GM21737 (cell line): ENCODE measurements at regions not wholly inside any gene's neighbourhood (a gene's known extent, or its start where the extent isn't known, plus 50 kb on each side); places are given as distances from the start of the nearest gene placed in this dataset.

ENCODE experiments used
- ATAC-seq: cut with Tn5 transposase; IDR thresholded peaks from one replicate; pipeline ENCODE4 v1.9.1; 2021; ENCODE audit warnings: mild to moderate bottlenecking, moderate library complexity; ENCODE audit not compliant: unreplicated experiment

DNA sequence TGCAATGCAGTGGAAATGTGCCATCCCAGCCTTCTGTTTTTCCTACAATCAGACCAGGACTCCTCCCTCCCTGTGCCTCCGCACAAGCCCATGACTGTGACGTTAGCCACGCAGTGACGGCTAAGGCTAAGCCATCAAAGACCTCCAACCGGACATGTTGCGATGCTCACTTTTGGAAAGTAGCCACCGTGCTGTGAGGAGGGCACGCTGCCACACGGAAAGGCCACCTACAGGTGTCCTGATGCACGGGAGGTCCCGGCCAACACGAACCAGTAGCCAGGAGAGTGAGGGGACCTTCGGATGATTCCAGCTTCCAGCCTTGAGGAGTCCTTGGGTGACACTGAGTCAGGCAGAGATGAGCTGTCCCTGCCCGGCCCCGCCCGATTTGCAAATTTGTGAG lies 53.9 kb downstream of the FOXL1 start:
- ATAC-seq, result no peak

GRCh38 chr16:86632944-86633343 lies 54.6 kb downstream of the FOXL1 start:
- ATAC-seq, result no peak

DNA sequence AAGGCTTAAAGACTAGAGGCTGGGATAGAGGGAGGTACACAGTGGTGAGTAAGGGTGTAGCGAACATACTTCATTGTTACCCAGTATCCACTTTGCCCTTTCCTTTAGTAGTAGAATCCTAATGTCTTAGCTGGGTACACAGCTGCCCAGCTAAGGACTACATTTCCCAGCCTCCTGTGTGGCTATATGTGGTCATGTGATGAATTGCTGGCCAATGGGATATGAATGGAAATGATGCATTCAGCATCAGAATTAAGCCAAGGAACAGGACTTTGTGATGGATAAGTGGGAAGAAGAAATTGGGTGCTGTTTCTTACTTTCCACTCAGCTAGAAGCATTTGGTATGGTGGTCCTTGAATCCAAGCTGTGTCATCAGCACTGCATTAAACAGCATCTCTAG lies 55.9 kb downstream of the FOXL1 start:
- no peak for ATAC-seq

GRCh38 chr16:86635176-86635876 lies 57.0 kb downstream of the FOXL1 start:
- no peak for ATAC-seq

GRCh38 chr16:86635926-86636325 lies 57.6 kb downstream of the FOXL1 start:
- no peak for ATAC-seq

- no peak for ATAC-seq
Measured at GRCh38 chr16:86637744-86638143, 59.4 kb downstream of the FOXL1 start.

DNA sequence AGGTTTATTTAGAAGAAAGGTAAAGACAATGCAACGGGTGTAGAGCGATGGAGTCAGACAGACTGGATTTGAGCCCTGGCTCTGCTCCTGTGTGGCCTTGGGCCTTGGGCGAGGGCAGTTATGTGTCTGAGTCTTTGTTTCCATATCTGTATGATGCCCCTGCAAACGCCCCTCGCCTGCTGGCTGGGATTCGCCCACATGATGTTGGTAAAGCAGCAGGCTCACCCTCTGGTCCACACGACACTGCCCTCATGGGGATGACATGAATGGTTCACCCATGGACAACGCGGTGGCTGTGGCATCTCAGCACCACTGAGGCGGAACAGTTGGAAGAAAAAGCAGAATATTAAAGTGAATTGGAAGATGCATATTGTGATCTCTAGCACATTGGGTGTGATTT lies 60.3 kb downstream of the FOXL1 start:
- ATAC-seq, result no peak

DNA sequence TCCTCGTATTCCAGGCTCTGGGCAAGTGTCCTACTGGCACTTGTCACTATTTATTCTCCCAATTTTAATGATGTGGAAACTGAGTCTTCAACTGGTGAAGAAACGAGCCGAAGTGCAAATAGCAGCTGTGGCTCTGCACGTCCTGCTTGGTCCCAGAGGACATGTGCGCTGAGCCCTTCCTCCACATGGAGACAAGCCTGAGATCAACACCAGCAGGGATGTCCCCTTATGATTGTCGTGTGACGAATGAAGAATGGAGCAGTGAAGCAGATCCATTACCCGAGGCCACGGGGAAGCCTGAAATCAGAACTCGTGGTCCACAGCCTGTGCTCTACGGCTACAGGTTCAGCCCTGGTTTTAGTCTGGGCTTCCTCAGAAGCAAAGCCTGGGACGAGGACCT lies 61.0 kb downstream of the FOXL1 start:
- ATAC-seq, result no peak

GRCh38 chr16:86640265-86640843 lies 62.0 kb downstream of the FOXL1 start:
- ATAC-seq, result no peak

GRCh38 chr16:86642087-86642486 lies 63.7 kb downstream of the FOXL1 start:
- no peak for ATAC-seq

GRCh38 chr16:86643671-86644070 lies 65.3 kb downstream of the FOXL1 start:
- no peak for ATAC-seq

DNA sequence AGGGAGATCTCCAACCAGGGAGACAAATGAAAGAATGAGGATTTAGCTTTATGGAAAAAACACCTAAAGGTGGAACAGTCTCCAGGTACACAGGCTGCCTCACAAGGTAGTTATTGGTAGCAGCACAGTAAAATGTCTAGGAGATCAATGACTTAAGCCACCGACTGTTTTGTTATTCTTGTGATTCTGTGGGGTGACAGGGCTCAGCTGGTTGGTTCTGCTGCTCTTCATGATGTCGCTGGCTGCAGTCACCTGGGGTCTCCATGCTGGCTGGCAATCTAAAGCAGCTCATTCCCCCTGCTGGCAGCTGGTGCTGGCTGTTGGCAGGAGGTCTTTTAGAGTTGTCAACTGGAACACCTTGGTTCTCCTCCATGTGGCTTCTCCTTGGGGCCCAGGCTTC lies 69.2 kb downstream of the FOXL1 start:
- ATAC-seq, result no peak

- ATAC-seq, result no peak
Measured at GRCh38 chr16:86649875-86650274, 71.5 kb downstream of the FOXL1 start.

GRCh38 chr16:86651013-86651627 lies 72.8 kb downstream of the FOXL1 start:
- ATAC-seq, result no peak

DNA sequence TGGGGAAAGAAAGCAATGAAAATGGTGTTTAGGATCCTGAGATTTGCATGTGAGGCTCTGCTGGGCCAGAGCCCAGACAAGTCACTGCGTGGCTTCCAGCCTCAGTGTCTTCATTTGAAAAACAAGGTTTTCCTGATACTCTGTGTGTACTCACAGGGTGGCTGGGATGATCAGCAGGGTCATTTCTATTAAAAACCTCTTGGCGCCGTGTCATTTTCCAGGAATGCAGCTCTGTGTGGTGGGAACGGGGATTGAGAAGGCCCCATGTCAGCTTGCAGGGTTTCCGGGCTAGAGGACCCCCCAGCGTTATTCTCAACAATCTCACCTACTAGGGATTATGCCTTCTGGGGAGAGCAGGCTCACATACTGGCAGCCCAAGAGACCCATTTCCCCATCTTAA lies 73.5 kb downstream of the FOXL1 start:
- no peak for ATAC-seq

DNA sequence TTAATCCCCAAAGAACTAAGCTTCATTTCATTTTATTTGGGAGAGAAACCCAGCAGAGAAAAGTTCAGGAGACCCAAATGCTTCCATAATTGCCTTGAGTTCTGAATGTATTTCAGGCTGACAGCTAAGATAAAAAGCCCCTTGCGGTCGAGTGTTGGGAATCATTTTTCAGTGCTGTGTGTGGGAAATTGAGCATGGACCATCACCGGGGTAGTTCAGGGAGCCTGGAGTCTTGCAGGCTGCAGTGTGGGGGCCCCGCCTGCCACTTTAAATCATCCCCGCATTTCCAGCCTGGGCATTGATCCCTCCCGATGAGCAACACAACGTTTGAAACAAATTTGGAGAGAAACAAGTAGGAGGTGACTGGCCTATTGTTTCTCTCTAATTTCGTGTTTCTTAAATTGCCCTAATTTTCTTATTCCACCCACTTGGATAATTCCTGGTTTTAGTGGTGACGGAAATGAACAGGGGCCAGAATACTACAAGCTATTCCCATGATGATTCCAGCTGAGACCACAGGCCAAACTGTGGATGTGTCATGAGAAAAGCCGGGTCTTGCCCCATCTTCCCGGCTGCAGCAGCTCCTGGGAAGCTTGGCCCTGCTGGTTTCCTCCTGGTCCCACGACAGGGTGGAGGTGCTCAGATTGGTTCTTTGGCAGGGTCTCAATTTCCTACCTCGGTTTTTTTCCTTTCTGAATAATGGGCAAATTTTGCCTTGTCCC lies 75.1 kb downstream of the FOXL1 start:
- no peak for ATAC-seq

DNA sequence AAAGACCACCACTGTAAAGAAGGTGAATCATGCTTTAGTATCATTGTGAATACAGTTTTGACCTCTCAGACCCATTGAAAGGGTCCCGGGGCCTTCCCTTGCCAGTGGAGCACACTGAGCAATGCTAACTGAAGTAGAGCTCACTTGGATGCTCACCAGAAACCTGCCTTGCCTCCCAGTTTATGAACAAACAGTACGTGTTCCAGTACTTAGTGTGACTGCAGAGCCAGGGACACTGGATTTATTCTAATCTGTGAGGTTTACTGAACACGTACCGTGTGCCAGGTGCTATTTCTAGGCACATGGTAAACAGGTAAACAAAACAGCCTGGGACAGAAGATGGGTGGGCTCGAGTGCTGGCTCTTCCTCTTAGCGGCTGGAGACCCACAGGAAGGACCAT lies 79.6 kb downstream of the FOXL1 start:
- no peak for ATAC-seq

DNA sequence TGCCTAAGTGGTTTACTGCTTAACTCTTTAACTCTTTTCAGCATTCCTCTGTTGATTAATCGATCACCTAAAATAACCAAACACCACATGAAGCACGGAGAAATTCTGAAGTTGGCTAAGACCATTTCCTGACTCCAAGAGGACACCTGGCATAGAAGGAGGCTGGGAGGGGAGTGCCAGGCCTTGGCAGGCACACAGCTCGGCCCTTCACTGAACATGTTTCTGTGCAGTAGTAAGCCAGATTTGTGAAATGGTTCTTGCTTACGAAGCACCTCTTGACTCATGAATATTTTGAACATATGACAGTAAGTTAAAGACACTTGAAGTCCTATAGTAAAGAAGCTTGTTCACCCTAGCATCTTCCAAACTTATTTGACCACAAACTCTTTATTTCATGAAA lies 82.3 kb downstream of the FOXL1 start:
- ATAC-seq, result no peak

- ATAC-seq, result no peak
Measured at GRCh38 chr16:86661706-86662105, 83.4 kb downstream of the FOXL1 start.

- ATAC-seq, result no peak
Measured at GRCh38 chr16:86662195-86662594, 83.8 kb downstream of the FOXL1 start.

GRCh38 chr16:86662740-86663139 lies 84.4 kb downstream of the FOXL1 start:
- ATAC-seq, result no peak
